ENCODE measurements at regions not wholly inside any gene's neighbourhood (a gene's known extent, or its start where the extent isn't known, plus 50 kb on each side); places are given as distances from the start of the nearest gene placed in this dataset.

GRCh38 chr15:69891606-69892005 is 206.1 kb downstream of the TLE3 start:
- TF ChIP-seq EP300 (IDR thresholded peaks at IDR 0.05; ENCODE audit: borderline replicate concordance) (no peak), FOXM1 (IDR thresholded peaks at IDR 0.05; ENCODE audit: borderline replicate concordance, low read depth) (no peak), NFIC (IDR thresholded peaks at IDR 0.05) (no peak), RAD21 (IDR thresholded peaks at IDR 0.05; ENCODE audit: low read depth) (no peak), USF1 (IDR thresholded peaks at IDR 0.05) (no peak), EGR1 (IDR thresholded peaks at IDR 0.05) (no peak), TAF1 (IDR thresholded peaks at IDR 0.05; ENCODE audit: low read depth) (no peak), CEBPB (IDR thresholded peaks at IDR 0.05) (no peak)

Data from Ishikawa (cell line).